Loucy (cell line): ENCODE measurements at regions not wholly inside any gene's neighbourhood (a gene's known extent, or its start where the extent isn't known, plus 50 kb on each side); places are given as distances from the start of the nearest gene placed in this dataset.

Source experiments
- H2AFZ ChIP-seq: fragments of 200-600 bp; sonication (generic); 2 replicates; pipeline ENCODE4 v1.6.0; 2016; ENCODE audit warnings: antibody characterized with exemption, mild to moderate bottlenecking, low read length, moderate library complexity
- H3F3A ChIP-seq: fragments of 200-600 bp; 2 replicates; pipeline ENCODE4 v1.6.0; 2016; ENCODE audit warnings: antibody characterized with exemption, low read depth, mild to moderate bottlenecking
- H3K27me3 ChIP-seq: fragments of 200-600 bp; sonication (generic); 2 replicates; pipeline ENCODE4 v1.6.1; 2014; ENCODE audit warnings: low read length, mild to moderate bottlenecking; ENCODE audit not compliant: insufficient read depth, poor library complexity, severe bottlenecking
- H3K36me3 ChIP-seq: fragments of 200-600 bp; sonication (generic); 2 replicates; pipeline ENCODE4 v1.6.1; 2016; ENCODE audit warnings: low read length; ENCODE audit not compliant: insufficient read depth
- H3K4me1 ChIP-seq: fragments of 200-600 bp; sonication (generic); 2 replicates; pipeline ENCODE4 v1.5.1; 2014; ENCODE audit warnings: low read length, mild to moderate bottlenecking; ENCODE audit not compliant: insufficient read depth, poor library complexity, severe bottlenecking
- H3K4me2 ChIP-seq: fragments of 200-600 bp; sonication (generic); 2 replicates; pipeline ENCODE4 v1.6.0; 2014; ENCODE audit warnings: antibody characterized with exemption, low read length, low read depth, mild to moderate bottlenecking; ENCODE audit not compliant: poor library complexity, severe bottlenecking
- H3K4me3 ChIP-seq: fragments of 200-600 bp; sonication (generic); 2 replicates; pipeline ENCODE4 v1.5.1; 2014; ENCODE audit warnings: low read length, mild to moderate bottlenecking, mixed read lengths; ENCODE audit not compliant: poor library complexity, severe bottlenecking
- H3K79me2 ChIP-seq: fragments of 200-600 bp; sonication (generic); 2 replicates; pipeline ENCODE4 v1.6.1; 2014; ENCODE audit warnings: low read length; ENCODE audit not compliant: insufficient read depth
- H3K9ac ChIP-seq: fragments of 200-600 bp; sonication (generic); 2 replicates; pipeline ENCODE4 v1.6.0; 2014; ENCODE audit warnings: mild to moderate bottlenecking, low read depth, low read length, moderate library complexity; ENCODE audit not compliant: poor library complexity, severe bottlenecking
- H3K9me2 ChIP-seq: fragments of 200-600 bp; sonication (generic); replicated peaks from 2 replicates; pipeline ENCODE4 v1.6.1; 2016; ENCODE audit warnings: low read depth, low read length, mixed read lengths
- H3K9me3 ChIP-seq: fragments of 200-600 bp; sonication (generic); 2 replicates; pipeline ENCODE4 v1.6.1; 2014; ENCODE audit warnings: mild to moderate bottlenecking, antibody characterized with exemption, low read length, low read depth; ENCODE audit not compliant: insufficient read depth
- H4K20me1 ChIP-seq: fragments of 200-600 bp; sonication (generic); 2 replicates; pipeline ENCODE4 v1.6.0; 2014; ENCODE audit warnings: antibody characterized with exemption, low read length, mild to moderate bottlenecking; ENCODE audit not compliant: insufficient read depth, poor library complexity, severe bottlenecking
- CTCF ChIP-seq: fragments of 200-600 bp; sonication (generic); conservative IDR thresholded peaks from 2 replicates; pipeline ENCODE4 v1.5.1; 2014; ENCODE audit warnings: mild to moderate bottlenecking, antibody characterized with exemption, low read length
- EZH2phosphoT487 ChIP-seq: fragments of 200-600 bp; IDR thresholded peaks from 2 replicates; pipeline ENCODE4 v1.6.1; 2018; ENCODE audit warnings: antibody characterized with exemption, mild to moderate bottlenecking, moderate library complexity, borderline replicate concordance

- Histone ChIP-seq H3K9me2 (no peaks in the 10 kb centered on the region), H3K27me3 (peaks cover 4% of the 10 kb centered on the region), H3F3A (no peaks in the 10 kb centered on the region), H3K4me1 (peaks cover 5% of the 10 kb centered on the region), H4K20me1 (no peaks in the 10 kb centered on the region), H3K4me2 (no peak overlapping the region), H3K4me3 (no peak overlapping the region), H3K36me3 (no peaks in the 10 kb centered on the region), H3K9ac (no peak overlapping the region), H2AFZ (no peak overlapping the region), H3K9me3 (no peaks in the 10 kb centered on the region), H3K79me2 (no peaks in the 10 kb centered on the region)
- TF ChIP-seq EZH2phosphoT487 (no peak), CTCF (no peak)
These were observed 67.2 kb upstream of the VASH1 start for GRCh38 chr14:76694106-76694505.

GRCh38 chr14:76695263-76695920 lies 65.9 kb upstream of the VASH1 start:
- no peaks in the 10 kb centered on the region for H4K20me1 ChIP-seq
- H3F3A ChIP-seq, result no peaks in the 10 kb centered on the region
- H3K9me2 ChIP-seq, result no peaks in the 10 kb centered on the region
- H3K9me3 ChIP-seq, result no peaks in the 10 kb centered on the region
- no peak overlapping the region for H3K4me3 ChIP-seq
- no peak for TF ChIP-seq CTCF
- no peak for TF ChIP-seq EZH2phosphoT487
- H2AFZ ChIP-seq, result no peak overlapping the region
- no peak overlapping the region for H3K9ac ChIP-seq
- H3K4me2 ChIP-seq, result no peak overlapping the region
- peaks cover 5% of the 10 kb centered on the region for H3K4me1 ChIP-seq
- H3K36me3 ChIP-seq, result no peaks in the 10 kb centered on the region
- no peaks in the 10 kb centered on the region for H3K79me2 ChIP-seq
- H3K27me3 ChIP-seq, result peaks cover 4% of the 10 kb centered on the region

GRCh38 chr14:76696361-76696760 lies 64.9 kb upstream of the VASH1 start:
- Histone ChIP-seq H3K79me2 (no peaks in the 10 kb centered on the region), H3K4me2 (no peak overlapping the region), H3K36me3 (no peaks in the 10 kb centered on the region), H3K27me3 (peaks cover 4% of the 10 kb centered on the region), H3F3A (no peaks in the 10 kb centered on the region), H3K4me3 (no peak overlapping the region), H3K9ac (no peak overlapping the region), H4K20me1 (no peaks in the 10 kb centered on the region), H3K9me3 (no peaks in the 10 kb centered on the region), H2AFZ (no peak overlapping the region), H3K9me2 (no peaks in the 10 kb centered on the region), H3K4me1 (peaks cover 5% of the 10 kb centered on the region)
- TF ChIP-seq EZH2phosphoT487 (no peak), CTCF (no peak)
